ENCODE measurements at regions not wholly inside any gene's neighbourhood (a gene's known extent, or its start where the extent isn't known, plus 50 kb on each side); places are given as distances from the start of the nearest gene placed in this dataset.

GRCh38 chr1:5480906-5481305, 511.3 kb downstream of the NPHP4 start:
- no peaks in the 10 kb centered on the region for H3K9me3 ChIP-seq (ENCODE audit: low read length)
- no peaks in the 10 kb centered on the region for H3K9me2 ChIP-seq (replicated peaks; ENCODE audit: insufficient read depth, low read length)
- no peak overlapping the region for H2AFZ ChIP-seq (ENCODE audit: low read length)
- H3K27ac ChIP-seq (ENCODE audit: low read length): no peak overlapping the region
- H3K27me3 ChIP-seq (ENCODE audit: low read length): no peaks in the 10 kb centered on the region
- H4K20me1 ChIP-seq (ENCODE audit: insufficient read depth, low read depth, low read length): no peaks in the 10 kb centered on the region
- H3K36me3 ChIP-seq (ENCODE audit: insufficient read depth, low read length): no peaks in the 10 kb centered on the region
- H3K4me1 ChIP-seq (ENCODE audit: low read length): no peaks in the 10 kb centered on the region
- no peak for DNase-seq
- no peaks in the 10 kb centered on the region for H3K79me2 ChIP-seq (ENCODE audit: low read length)
- no peak overlapping the region for H3K4me3 ChIP-seq (ENCODE audit: low read length)
- no peak overlapping the region for H3K4me2 ChIP-seq (ENCODE audit: low read depth, low read length, poor library complexity, severe bottlenecking)
- no peak overlapping the region for H3K9ac ChIP-seq (ENCODE audit: low read length)

- H3K27ac ChIP-seq (ENCODE audit: low read length): no peak overlapping the region
- no peaks in the 10 kb centered on the region for H3K27me3 ChIP-seq (ENCODE audit: low read length)
- no peaks in the 10 kb centered on the region for H3K9me3 ChIP-seq (ENCODE audit: low read length)
- no peak overlapping the region for H3K4me2 ChIP-seq (ENCODE audit: low read depth, low read length, poor library complexity, severe bottlenecking)
- H3K79me2 ChIP-seq (ENCODE audit: low read length): no peaks in the 10 kb centered on the region
- no peak for DNase-seq
- H2AFZ ChIP-seq (ENCODE audit: low read length): no peak overlapping the region
- no peaks in the 10 kb centered on the region for H3K4me1 ChIP-seq (ENCODE audit: low read length)
- no peaks in the 10 kb centered on the region for H4K20me1 ChIP-seq (ENCODE audit: insufficient read depth, low read depth, low read length)
- H3K4me3 ChIP-seq (ENCODE audit: low read length): no peak overlapping the region
- no peak overlapping the region for H3K9ac ChIP-seq (ENCODE audit: low read length)
- H3K9me2 ChIP-seq (replicated peaks; ENCODE audit: insufficient read depth, low read length): no peaks in the 10 kb centered on the region
- H3K36me3 ChIP-seq (ENCODE audit: insufficient read depth, low read length): no peaks in the 10 kb centered on the region
Measured at GRCh38 chr1:5479876-5480646, 512.2 kb downstream of the NPHP4 start.

- Histone ChIP-seq H3K27me3 (ENCODE audit: low read length) (no peaks in the 10 kb centered on the region), H3K4me1 (ENCODE audit: low read length) (no peaks in the 10 kb centered on the region), H3K9me2 (replicated peaks; ENCODE audit: insufficient read depth, low read length) (no peaks in the 10 kb centered on the region), H2AFZ (ENCODE audit: low read length) (no peak overlapping the region), H3K27ac (ENCODE audit: low read length) (no peak overlapping the region), H3K9ac (ENCODE audit: low read length) (no peak overlapping the region), H3K36me3 (ENCODE audit: insufficient read depth, low read length) (no peaks in the 10 kb centered on the region), H4K20me1 (ENCODE audit: insufficient read depth, low read depth, low read length) (no peaks in the 10 kb centered on the region), H3K4me3 (ENCODE audit: low read length) (no peak overlapping the region), H3K9me3 (ENCODE audit: low read length) (no peaks in the 10 kb centered on the region), H3K79me2 (ENCODE audit: low read length) (no peaks in the 10 kb centered on the region), H3K4me2 (ENCODE audit: low read depth, low read length, poor library complexity, severe bottlenecking) (no peak overlapping the region)
- DNase-seq: no peak
Measured at GRCh38 chr1:5478961-5479360, 513.3 kb downstream of the NPHP4 start.

GRCh38 chr1:5478156-5478695, 514.0 kb downstream of the NPHP4 start:
- Histone ChIP-seq H3K79me2 (ENCODE audit: low read length) (no peaks in the 10 kb centered on the region), H3K27me3 (ENCODE audit: low read length) (no peaks in the 10 kb centered on the region), H2AFZ (ENCODE audit: low read length) (no peak overlapping the region), H4K20me1 (ENCODE audit: insufficient read depth, low read depth, low read length) (no peaks in the 10 kb centered on the region), H3K9ac (ENCODE audit: low read length) (no peak overlapping the region), H3K4me1 (ENCODE audit: low read length) (no peaks in the 10 kb centered on the region), H3K4me3 (ENCODE audit: low read length) (no peak overlapping the region), H3K4me2 (ENCODE audit: low read depth, low read length, poor library complexity, severe bottlenecking) (no peak overlapping the region), H3K9me3 (ENCODE audit: low read length) (no peaks in the 10 kb centered on the region), H3K9me2 (replicated peaks; ENCODE audit: insufficient read depth, low read length) (no peaks in the 10 kb centered on the region), H3K27ac (ENCODE audit: low read length) (no peak overlapping the region), H3K36me3 (ENCODE audit: insufficient read depth, low read length) (no peaks in the 10 kb centered on the region)
- no peak for DNase-seq

- no peaks in the 10 kb centered on the region for H3K4me1 ChIP-seq (ENCODE audit: low read length)
- no peaks in the 10 kb centered on the region for H3K27me3 ChIP-seq (ENCODE audit: low read length)
- H3K36me3 ChIP-seq (ENCODE audit: insufficient read depth, low read length): no peaks in the 10 kb centered on the region
- no peak overlapping the region for H3K9ac ChIP-seq (ENCODE audit: low read length)
- no peak overlapping the region for H3K27ac ChIP-seq (ENCODE audit: low read length)
- no peak for DNase-seq
- no peaks in the 10 kb centered on the region for H3K79me2 ChIP-seq (ENCODE audit: low read length)
- no peaks in the 10 kb centered on the region for H3K9me2 ChIP-seq (replicated peaks; ENCODE audit: insufficient read depth, low read length)
- H3K4me2 ChIP-seq (ENCODE audit: low read depth, low read length, poor library complexity, severe bottlenecking): no peak overlapping the region
- no peaks in the 10 kb centered on the region for H3K9me3 ChIP-seq (ENCODE audit: low read length)
- no peaks in the 10 kb centered on the region for H4K20me1 ChIP-seq (ENCODE audit: insufficient read depth, low read depth, low read length)
- no peak overlapping the region for H3K4me3 ChIP-seq (ENCODE audit: low read length)
- H2AFZ ChIP-seq (ENCODE audit: low read length): no peak overlapping the region
Measured at GRCh38 chr1:5477716-5478115, 514.5 kb downstream of the NPHP4 start.

- Histone ChIP-seq H3K79me2 (ENCODE audit: low read length) (no peaks in the 10 kb centered on the region), H3K4me3 (ENCODE audit: low read length) (no peak overlapping the region), H2AFZ (ENCODE audit: low read length) (no peak overlapping the region), H3K9ac (ENCODE audit: low read length) (no peak overlapping the region), H3K27me3 (ENCODE audit: low read length) (no peaks in the 10 kb centered on the region), H3K9me2 (replicated peaks; ENCODE audit: insufficient read depth, low read length) (no peaks in the 10 kb centered on the region), H3K27ac (ENCODE audit: low read length) (no peak overlapping the region), H3K4me2 (ENCODE audit: low read depth, low read length, poor library complexity, severe bottlenecking) (no peak overlapping the region), H3K9me3 (ENCODE audit: low read length) (no peaks in the 10 kb centered on the region), H3K4me1 (ENCODE audit: low read length) (no peaks in the 10 kb centered on the region), H3K36me3 (ENCODE audit: insufficient read depth, low read length) (no peaks in the 10 kb centered on the region), H4K20me1 (ENCODE audit: insufficient read depth, low read depth, low read length) (no peaks in the 10 kb centered on the region)
- DNase-seq: no peak
Measured at GRCh38 chr1:5475572-5475971, 516.7 kb downstream of the NPHP4 start.

- no peaks in the 10 kb centered on the region for H3K9me3 ChIP-seq (ENCODE audit: low read length)
- no peaks in the 10 kb centered on the region for H4K20me1 ChIP-seq (ENCODE audit: insufficient read depth, low read depth, low read length)
- no peak for DNase-seq
- no peaks in the 10 kb centered on the region for H3K9me2 ChIP-seq (replicated peaks; ENCODE audit: insufficient read depth, low read length)
- no peak overlapping the region for H3K9ac ChIP-seq (ENCODE audit: low read length)
- H2AFZ ChIP-seq (ENCODE audit: low read length): no peak overlapping the region
- no peak overlapping the region for H3K27ac ChIP-seq (ENCODE audit: low read length)
- no peak overlapping the region for H3K4me2 ChIP-seq (ENCODE audit: low read depth, low read length, poor library complexity, severe bottlenecking)
- H3K4me1 ChIP-seq (ENCODE audit: low read length): no peaks in the 10 kb centered on the region
- no peaks in the 10 kb centered on the region for H3K79me2 ChIP-seq (ENCODE audit: low read length)
- H3K27me3 ChIP-seq (ENCODE audit: low read length): no peaks in the 10 kb centered on the region
- H3K36me3 ChIP-seq (ENCODE audit: insufficient read depth, low read length): no peaks in the 10 kb centered on the region
- no peak overlapping the region for H3K4me3 ChIP-seq (ENCODE audit: low read length)
Measured at GRCh38 chr1:5473268-5473667, 519.0 kb downstream of the NPHP4 start.

GRCh38 chr1:5466487-5466886, 525.7 kb downstream of the NPHP4 start:
- no peaks in the 10 kb centered on the region for H4K20me1 ChIP-seq (ENCODE audit: insufficient read depth, low read depth, low read length)
- H3K9me2 ChIP-seq (replicated peaks; ENCODE audit: insufficient read depth, low read length): no peaks in the 10 kb centered on the region
- H2AFZ ChIP-seq (ENCODE audit: low read length): no peak overlapping the region
- H3K4me1 ChIP-seq (ENCODE audit: low read length): no peaks in the 10 kb centered on the region
- DNase-seq: no peak
- H3K27me3 ChIP-seq (ENCODE audit: low read length): no peaks in the 10 kb centered on the region
- H3K36me3 ChIP-seq (ENCODE audit: insufficient read depth, low read length): no peaks in the 10 kb centered on the region
- H3K9ac ChIP-seq (ENCODE audit: low read length): no peak overlapping the region
- H3K27ac ChIP-seq (ENCODE audit: low read length): no peak overlapping the region
- no peak overlapping the region for H3K4me3 ChIP-seq (ENCODE audit: low read length)
- H3K4me2 ChIP-seq (ENCODE audit: low read depth, low read length, poor library complexity, severe bottlenecking): no peak overlapping the region
- no peaks in the 10 kb centered on the region for H3K9me3 ChIP-seq (ENCODE audit: low read length)
- H3K79me2 ChIP-seq (ENCODE audit: low read length): no peaks in the 10 kb centered on the region

All from Karpas-422 (cell line).